ENCODE measurements at regions not wholly inside any gene's neighbourhood (a gene's known extent, or its start where the extent isn't known, plus 50 kb on each side); places are given as distances from the start of the nearest gene placed in this dataset.

DNA sequence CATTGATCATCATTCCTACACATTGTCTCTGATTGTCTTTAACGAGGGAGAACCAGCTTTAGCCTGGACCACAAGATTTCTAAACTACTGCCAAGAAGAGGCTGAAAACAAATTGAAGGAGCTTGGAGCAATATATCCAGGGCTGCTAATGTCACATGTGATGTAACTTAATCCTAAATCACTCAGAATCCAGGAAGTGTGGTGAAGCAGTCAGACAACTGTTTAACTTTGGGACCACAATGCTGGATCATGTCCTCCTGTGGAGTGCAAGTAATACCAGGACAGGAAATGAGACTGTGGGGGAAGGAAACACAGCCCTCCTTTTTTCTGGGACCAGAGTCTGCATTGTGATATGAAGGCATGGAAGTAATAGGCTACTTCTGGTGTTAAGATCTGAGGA lies 430.2 kb downstream of the KCTD12 start:
- TF ChIP-seq, protein P1, sequence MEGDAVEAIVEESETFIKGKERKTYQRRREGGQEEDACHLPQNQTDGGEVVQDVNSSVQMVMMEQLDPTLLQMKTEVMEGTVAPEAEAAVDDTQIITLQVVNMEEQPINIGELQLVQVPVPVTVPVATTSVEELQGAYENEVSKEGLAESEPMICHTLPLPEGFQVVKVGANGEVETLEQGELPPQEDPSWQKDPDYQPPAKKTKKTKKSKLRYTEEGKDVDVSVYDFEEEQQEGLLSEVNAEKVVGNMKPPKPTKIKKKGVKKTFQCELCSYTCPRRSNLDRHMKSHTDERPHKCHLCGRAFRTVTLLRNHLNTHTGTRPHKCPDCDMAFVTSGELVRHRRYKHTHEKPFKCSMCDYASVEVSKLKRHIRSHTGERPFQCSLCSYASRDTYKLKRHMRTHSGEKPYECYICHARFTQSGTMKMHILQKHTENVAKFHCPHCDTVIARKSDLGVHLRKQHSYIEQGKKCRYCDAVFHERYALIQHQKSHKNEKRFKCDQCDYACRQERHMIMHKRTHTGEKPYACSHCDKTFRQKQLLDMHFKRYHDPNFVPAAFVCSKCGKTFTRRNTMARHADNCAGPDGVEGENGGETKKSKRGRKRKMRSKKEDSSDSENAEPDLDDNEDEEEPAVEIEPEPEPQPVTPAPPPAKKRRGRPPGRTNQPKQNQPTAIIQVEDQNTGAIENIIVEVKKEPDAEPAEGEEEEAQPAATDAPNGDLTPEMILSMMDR (IDR thresholded peaks at IDR 0.05; ENCODE audit: low read depth, low read length): no peak
- DNase-seq (ENCODE audit: extremely low read depth, low read depth): peak; percentile 52

DNA sequence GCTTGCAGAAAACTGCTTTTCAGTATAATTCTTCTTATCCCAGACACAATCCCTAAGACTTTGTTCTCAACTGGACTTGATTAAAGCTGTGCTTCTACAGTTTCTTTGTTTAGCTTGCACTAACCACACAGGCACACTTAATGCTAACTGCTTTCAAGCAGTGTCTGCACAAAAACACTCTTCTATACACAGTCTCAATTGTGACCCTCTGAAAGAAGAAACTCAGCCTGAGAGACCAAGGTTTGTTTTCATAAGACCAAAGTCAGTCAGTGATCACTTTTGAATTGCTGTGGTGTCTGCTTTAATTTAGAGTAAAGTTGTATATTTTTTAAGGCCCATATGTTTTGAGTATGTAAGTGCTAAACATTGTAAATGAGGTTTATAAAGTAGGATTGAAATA lies 431.2 kb downstream of the KCTD12 start:
- peak; percentile 40 for DNase-seq (ENCODE audit: extremely low read depth, low read depth)
- TF ChIP-seq, protein P1 (IDR thresholded peaks at IDR 0.05; ENCODE audit: low read depth, low read length): no peak

DNA sequence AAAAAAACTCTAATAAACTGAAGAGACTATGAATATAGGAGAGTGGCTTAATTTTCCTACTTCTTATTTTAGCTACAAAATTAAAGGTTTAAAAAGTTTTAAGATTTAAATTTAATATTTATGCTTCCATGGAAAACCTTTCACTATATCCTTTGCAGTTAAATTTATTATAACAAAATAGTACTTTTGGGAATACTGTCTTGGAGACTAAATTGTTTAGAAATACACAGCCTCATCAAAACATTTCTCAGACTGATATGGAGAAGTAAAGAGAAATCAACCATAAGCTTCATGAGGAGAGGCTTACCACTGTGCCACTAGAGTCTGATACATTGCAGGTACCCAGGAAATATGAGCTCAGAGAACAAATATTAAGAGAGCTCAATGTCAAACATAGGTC lies 436.5 kb downstream of the KCTD12 start:
- no peak for DNase-seq (ENCODE audit: extremely low read depth, low read depth)
- TF ChIP-seq, protein P1 (IDR thresholded peaks at IDR 0.05; ENCODE audit: low read depth, low read length): no peak

DNA sequence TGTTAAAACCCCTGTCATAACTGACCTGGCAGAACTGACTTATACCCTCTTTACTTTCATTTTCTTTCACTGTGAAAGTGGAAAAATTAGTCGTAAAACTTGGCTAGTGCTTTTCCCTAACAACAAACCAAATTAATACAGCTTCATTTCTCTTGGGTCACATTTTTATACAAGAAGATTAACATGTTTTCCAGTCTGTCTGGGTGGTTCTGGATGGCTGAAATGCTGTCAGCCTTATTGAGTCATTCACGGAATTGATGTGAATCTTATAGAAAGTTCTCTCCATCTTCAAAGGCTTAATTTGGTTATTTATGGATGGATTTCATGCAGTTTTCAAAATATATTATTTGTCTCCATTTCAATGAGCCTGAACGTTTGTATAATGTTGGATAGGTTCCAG lies 440.0 kb downstream of the KCTD12 start:
- TF ChIP-seq, protein P1 (IDR thresholded peaks at IDR 0.05; ENCODE audit: low read depth, low read length): no peak
- DNase-seq (ENCODE audit: extremely low read depth, low read depth): no peak

DNA sequence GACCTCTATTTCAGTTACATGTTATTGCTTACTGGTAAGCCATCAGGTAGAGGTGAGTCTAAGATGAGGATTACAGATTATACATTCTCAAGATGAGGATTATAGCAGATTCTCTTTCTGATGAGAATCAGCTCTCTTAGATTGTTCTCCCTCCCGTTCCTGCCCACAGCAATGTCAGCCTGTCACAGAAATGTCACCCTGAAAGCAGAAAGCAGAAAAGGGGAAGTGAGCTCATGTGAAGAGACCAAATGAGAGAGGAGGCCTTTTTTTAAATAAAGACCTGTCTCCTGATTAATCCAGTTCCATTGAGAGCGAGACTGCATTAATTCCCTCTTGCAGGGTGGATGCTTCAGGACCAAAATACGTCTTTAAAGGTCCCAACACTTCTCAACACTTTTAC lies 445.6 kb downstream of the KCTD12 start:
- no peak for DNase-seq (ENCODE audit: extremely low read depth, low read depth)
- TF ChIP-seq, protein P1 (IDR thresholded peaks at IDR 0.05; ENCODE audit: low read depth, low read length): no peak

DNA sequence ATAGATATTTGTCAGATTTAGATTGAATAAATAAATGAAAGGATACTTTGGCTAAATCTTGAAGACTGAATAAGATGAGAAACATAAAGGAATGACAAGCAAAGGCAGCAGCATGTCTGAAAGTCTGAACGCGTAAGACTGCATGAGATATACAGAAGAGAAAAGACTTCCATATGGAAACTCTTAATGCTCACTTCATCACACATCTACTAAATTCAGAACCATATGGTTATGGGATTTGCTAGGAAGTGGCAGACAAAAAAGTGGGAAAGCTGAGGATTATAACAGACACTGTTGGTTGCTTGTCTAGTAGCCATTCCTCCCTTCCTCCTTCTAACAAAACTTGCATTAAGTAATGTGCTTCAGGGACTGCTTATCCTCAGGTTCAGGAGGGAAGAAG lies 446.7 kb downstream of the KCTD12 start:
- DNase-seq (ENCODE audit: extremely low read depth, low read depth): no peak
- TF ChIP-seq, protein P1 (IDR thresholded peaks at IDR 0.05; ENCODE audit: low read depth, low read length): no peak

DNA sequence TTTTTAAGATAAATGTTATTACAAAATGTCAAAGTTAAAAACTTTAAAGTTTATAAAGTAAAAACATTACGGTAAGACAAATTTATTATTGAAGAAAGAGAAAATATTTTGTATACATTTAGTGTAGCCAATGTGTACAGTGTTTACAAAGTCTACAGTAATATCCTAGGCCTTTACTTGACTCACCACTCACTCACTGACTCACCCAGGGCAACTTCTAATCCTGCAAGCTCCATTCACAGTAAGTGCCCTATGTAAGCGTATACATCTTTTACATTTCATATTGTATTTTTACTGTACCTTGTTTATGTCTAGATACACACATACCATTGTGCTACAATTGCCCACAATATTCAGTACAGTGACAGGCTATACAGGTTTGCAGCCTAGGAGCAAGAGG lies 448.2 kb downstream of the KCTD12 start:
- TF ChIP-seq, protein P1 (IDR thresholded peaks at IDR 0.05; ENCODE audit: low read depth, low read length): no peak
- no peak for DNase-seq (ENCODE audit: extremely low read depth, low read depth)
